WTC11 (cell line): ENCODE measurements at regions not wholly inside any gene's neighbourhood (a gene's known extent, or its start where the extent isn't known, plus 50 kb on each side); places are given as distances from the start of the nearest gene placed in this dataset.

Experiments
- ATF2 ChIP-seq: sonication (generic); formaldehyde crosslinking; IDR thresholded peaks from 2 replicates; pipeline ENCODE4 v1.8.1; 2022; ENCODE audit warnings: low read depth, missing genetic modification reagents, borderline replicate concordance
- CREM ChIP-seq: sonication (generic); formaldehyde crosslinking; IDR thresholded peaks from 2 replicates; pipeline ENCODE4 v1.8.1; 2022; ENCODE audit warnings: mild to moderate bottlenecking, missing genetic modification reagents, moderate library complexity
- CTCF ChIP-seq: fragments of 200-600 bp; IDR thresholded peaks from 2 replicates; pipeline ENCODE4 v1.8.0; 2022; ENCODE audit warnings: antibody characterized with exemption
- E2F1 ChIP-seq: sonication (generic); formaldehyde crosslinking; IDR thresholded peaks from 2 replicates; pipeline ENCODE4 v1.8.0; 2022; ENCODE audit warnings: mild to moderate bottlenecking, missing genetic modification reagents
- GABPB1 ChIP-seq: sonication (generic); formaldehyde crosslinking; IDR thresholded peaks from 2 replicates; pipeline ENCODE4 v1.8.1; 2023; ENCODE audit warnings: mild to moderate bottlenecking, missing genetic modification reagents
- HMGXB4 ChIP-seq: sonication (generic); formaldehyde crosslinking; IDR thresholded peaks from 2 replicates; pipeline ENCODE4 v1.8.1; 2023; ENCODE audit warnings: mild to moderate bottlenecking, moderate library complexity, missing genetic modification reagents
- JUN ChIP-seq: sonication (generic); formaldehyde crosslinking; IDR thresholded peaks from 2 replicates; pipeline ENCODE4 v1.8.0; 2023; ENCODE audit warnings: mild to moderate bottlenecking, missing genetic modification reagents
- MAX ChIP-seq: sonication (generic); formaldehyde crosslinking; IDR thresholded peaks from 2 replicates; pipeline ENCODE4 v1.8.0; 2022; ENCODE audit warnings: mild to moderate bottlenecking, missing genetic modification reagents
- NFE2L1 ChIP-seq: sonication (generic); formaldehyde crosslinking; IDR thresholded peaks from 2 replicates; pipeline ENCODE4 v1.8.1; 2023; ENCODE audit warnings: missing genetic modification reagents
- NR2C2 ChIP-seq: sonication (generic); formaldehyde crosslinking; IDR thresholded peaks from 2 replicates; pipeline ENCODE4 v1.8.0; 2022; ENCODE audit warnings: mild to moderate bottlenecking, missing genetic modification reagents
- OVOL2 ChIP-seq: fragments of 250-450 bp; sonication (Bioruptor Pico); IDR thresholded peaks from 2 replicates; pipeline ENCODE4 v1.9.0; 2021; ENCODE audit warnings: mild to moderate bottlenecking, borderline replicate concordance
- ZNF281 ChIP-seq: sonication (generic); formaldehyde crosslinking; IDR thresholded peaks from 2 replicates; pipeline ENCODE4 v1.8.0; 2023; ENCODE audit warnings: mild to moderate bottlenecking, missing genetic modification reagents

- TF ChIP-seq ZNF281 (CRISPR knock-in tag): no peak
- no peak for TF ChIP-seq CTCF
- no peak for TF ChIP-seq ATF2 (CRISPR knock-in tag)
- no peak for TF ChIP-seq JUN (CRISPR knock-in tag)
- TF ChIP-seq NFE2L1 (CRISPR knock-in tag): no peak
- TF ChIP-seq E2F1: no peak
- no peak for TF ChIP-seq MAX (CRISPR knock-in tag)
- no peak for TF ChIP-seq NR2C2 (CRISPR knock-in tag)
- TF ChIP-seq CREM (CRISPR knock-in tag): no peak
- TF ChIP-seq HMGXB4 (CRISPR knock-in tag): no peak
- no peak for TF ChIP-seq OVOL2 (CRISPR knock-in tag)
- no peak for TF ChIP-seq GABPB1 (CRISPR knock-in tag)
These were observed 378.5 kb upstream of the CT83 start for GRCh38 chrX:116841290-116841689.
